Left lung (tissue), 4 donors: ENCODE measurements at regions not wholly inside any gene's neighbourhood (a gene's known extent, or its start where the extent isn't known, plus 50 kb on each side); places are given as distances from the start of the nearest gene placed in this dataset.

Experiments used
- ATAC-seq: fragments of 200-7000 bp; cut with Tn5 transposase; one replicate; pipeline ENCODE4 v1.9.1; 2020; ENCODE audit warnings: moderate library complexity
- DNase-seq, 4 donors: peaks; one replicate each; pipeline ENCODE4 v3.0.0-alpha.2; 2013 to 2020
- H3K27ac ChIP-seq, 2 donors: fragments of 200-600 bp; sonication (generic) in 1 of 2; one replicate each; pipeline versions ENCODE4 v1.5.0 to v1.8.0; 2020 to 2021
- H3K27me3 ChIP-seq, 2 donors: fragments of 200-600 bp; sonication (generic) in 1 of 2; one replicate each; pipeline versions ENCODE4 v1.5.0 to v1.8.0; 2020 to 2021
- H3K36me3 ChIP-seq, 2 donors: fragments of 200-600 bp; sonication (generic) in 1 of 2; one replicate each; pipeline versions ENCODE4 v1.5.0 to v1.8.0; 2020 to 2021
- H3K4me1 ChIP-seq, 2 donors: fragments of 200-600 bp; one replicate each; pipeline ENCODE4 v1.8.0; 2021
- H3K4me3 ChIP-seq, 2 donors: fragments of 200-600 bp; sonication (generic) in 1 of 2; one replicate each; pipeline versions ENCODE4 v1.5.0 to v1.8.0; 2020 to 2021; ENCODE audit warnings: mild to moderate bottlenecking in 1 of 2
- H3K9me3 ChIP-seq, 2 donors: fragments of 200-600 bp; sonication (generic) in 1 of 2; one replicate each; pipeline versions ENCODE4 v1.5.0 to v1.8.0; 2020 to 2021
- intact Hi-C, 2 donors: fragments of 100-400 bp; cut with DNase I; formaldehyde crosslinking; loops; one replicate each; pipeline versions ENCODE4 v1.11.2 to v1.14.2; 2022
- TF ChIP-seq, protein P1 (sequence below), 2 donors: fragments of 200-600 bp; sonication (generic) in 1 of 2; IDR thresholded peaks; one replicate each; pipeline versions ENCODE4 v1.5.0 to v1.8.0; 2021; ENCODE audit warnings: antibody characterized with exemption in 2 of 2
- donor health status: DM: no; HTN: yes; CAD: no.
- donor health status: DM: no; HTN: no; CAD: no.

DNA sequence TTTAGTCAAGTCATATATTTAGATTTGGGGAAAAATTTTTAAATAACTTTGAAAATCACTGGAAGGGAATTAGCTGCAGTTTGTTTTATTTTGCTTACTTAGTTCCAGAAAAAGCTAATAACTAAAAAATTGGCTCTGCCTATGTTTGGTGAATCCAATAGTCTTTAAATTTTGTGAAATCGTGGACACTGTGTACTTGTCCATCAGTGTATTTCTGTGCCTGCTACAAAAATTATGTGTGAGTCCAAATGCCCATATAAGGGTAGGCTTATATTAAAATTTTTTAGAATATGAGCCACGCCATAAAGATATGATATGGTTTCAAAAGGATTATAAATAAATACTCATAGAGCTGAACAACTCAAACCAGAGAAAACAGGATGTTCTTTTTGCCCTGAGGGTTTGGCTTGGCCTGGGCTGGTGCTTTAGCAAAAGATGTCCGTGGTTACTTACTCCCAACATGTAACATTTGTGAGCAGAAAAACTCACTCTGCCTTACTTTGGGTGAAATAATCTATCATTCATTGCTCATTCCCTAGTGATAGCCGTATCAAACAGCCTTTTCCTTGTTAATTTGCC lies 133.2 kb upstream of the PRLR start:
- Histone ChIP-seq H3K27ac (no peak overlapping the region), H3K27me3 (no peaks in the 10 kb centered on the region), H3K9me3 (no peaks in the 10 kb centered on the region), H3K4me1 (no peaks in the 10 kb centered on the region), H3K4me3 (no peak overlapping the region), H3K36me3 (no peaks in the 10 kb centered on the region)
- DNase-seq: no peak
- intact Hi-C loops: no loop called here
- TF ChIP-seq, protein P1, sequence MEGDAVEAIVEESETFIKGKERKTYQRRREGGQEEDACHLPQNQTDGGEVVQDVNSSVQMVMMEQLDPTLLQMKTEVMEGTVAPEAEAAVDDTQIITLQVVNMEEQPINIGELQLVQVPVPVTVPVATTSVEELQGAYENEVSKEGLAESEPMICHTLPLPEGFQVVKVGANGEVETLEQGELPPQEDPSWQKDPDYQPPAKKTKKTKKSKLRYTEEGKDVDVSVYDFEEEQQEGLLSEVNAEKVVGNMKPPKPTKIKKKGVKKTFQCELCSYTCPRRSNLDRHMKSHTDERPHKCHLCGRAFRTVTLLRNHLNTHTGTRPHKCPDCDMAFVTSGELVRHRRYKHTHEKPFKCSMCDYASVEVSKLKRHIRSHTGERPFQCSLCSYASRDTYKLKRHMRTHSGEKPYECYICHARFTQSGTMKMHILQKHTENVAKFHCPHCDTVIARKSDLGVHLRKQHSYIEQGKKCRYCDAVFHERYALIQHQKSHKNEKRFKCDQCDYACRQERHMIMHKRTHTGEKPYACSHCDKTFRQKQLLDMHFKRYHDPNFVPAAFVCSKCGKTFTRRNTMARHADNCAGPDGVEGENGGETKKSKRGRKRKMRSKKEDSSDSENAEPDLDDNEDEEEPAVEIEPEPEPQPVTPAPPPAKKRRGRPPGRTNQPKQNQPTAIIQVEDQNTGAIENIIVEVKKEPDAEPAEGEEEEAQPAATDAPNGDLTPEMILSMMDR (IDR thresholded peaks at IDR 0.05): no peak
- no peak for ATAC-seq

DNA sequence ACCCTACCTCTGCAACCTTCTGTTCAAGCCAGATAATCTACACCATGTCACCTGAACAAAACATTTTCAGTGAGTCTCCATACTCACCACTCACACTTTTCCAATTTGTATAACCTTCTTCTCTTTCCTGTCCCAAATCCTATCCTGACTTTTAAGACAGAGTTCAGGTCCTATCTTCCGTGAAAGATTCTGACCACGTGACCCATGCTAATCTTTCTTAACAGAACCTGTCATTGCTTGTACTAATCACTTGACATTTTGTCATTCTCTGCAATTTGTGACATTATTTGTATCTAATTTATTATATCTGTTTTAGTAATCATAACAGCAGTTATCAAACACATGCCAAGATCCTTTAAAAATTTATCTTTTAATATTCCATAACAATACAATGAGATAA lies 132.5 kb upstream of the PRLR start:
- H3K4me1 ChIP-seq: no peaks in the 10 kb centered on the region
- intact Hi-C loops: no loop called here
- DNase-seq: no peak
- no peaks in the 10 kb centered on the region for H3K27me3 ChIP-seq
- no peak for ATAC-seq
- no peak overlapping the region for H3K27ac ChIP-seq
- TF ChIP-seq, protein P1 (IDR thresholded peaks at IDR 0.05): no peak
- H3K9me3 ChIP-seq: no peaks in the 10 kb centered on the region
- H3K36me3 ChIP-seq: no peaks in the 10 kb centered on the region
- no peak overlapping the region for H3K4me3 ChIP-seq

DNA sequence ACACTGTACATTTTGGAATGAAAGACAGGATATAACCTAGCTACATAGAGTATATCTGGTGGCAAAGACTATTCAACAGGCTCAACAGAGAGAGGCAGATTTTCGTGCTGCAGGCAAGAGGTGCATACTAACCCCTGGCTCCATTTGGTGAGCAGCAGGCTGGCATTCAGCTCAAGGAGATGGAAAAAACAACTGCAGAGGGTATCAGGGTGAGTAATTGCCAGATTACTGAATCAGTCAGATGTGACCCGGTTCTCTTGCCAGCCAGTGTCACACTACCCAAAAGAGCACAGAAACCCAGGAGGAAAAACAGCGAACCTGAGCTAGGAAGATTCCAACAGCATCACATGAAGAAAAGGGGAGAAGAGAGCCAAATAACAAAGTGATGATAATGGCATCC lies 130.4 kb upstream of the PRLR start:
- H3K27me3 ChIP-seq: no peaks in the 10 kb centered on the region
- intact Hi-C loops: no loop called here
- TF ChIP-seq, protein P1 (IDR thresholded peaks at IDR 0.05): no peak
- H3K4me3 ChIP-seq: no peak overlapping the region
- H3K4me1 ChIP-seq: no peaks in the 10 kb centered on the region
- H3K9me3 ChIP-seq: no peaks in the 10 kb centered on the region
- ATAC-seq (no peak), DNase-seq (no peak)
- H3K36me3 ChIP-seq: no peaks in the 10 kb centered on the region
- no peak overlapping the region for H3K27ac ChIP-seq

DNA sequence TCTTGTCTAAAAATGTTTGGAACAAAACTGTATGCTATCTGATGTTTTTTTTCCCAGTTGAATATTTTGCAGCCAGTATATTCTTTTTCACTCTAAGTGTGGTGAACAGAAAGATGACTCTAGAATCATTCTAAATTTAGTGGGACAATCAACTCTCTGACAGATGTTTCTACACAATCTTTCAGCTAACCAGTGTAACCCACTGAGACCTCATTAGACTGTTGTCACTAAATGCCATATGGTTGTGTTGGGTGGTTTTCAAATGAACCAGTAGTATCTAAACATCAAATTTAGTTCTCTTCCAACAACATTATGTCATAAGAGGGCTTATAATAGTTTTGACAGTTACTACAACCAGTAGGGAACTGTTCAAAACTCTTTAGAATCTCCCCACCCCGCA lies 129.6 kb upstream of the PRLR start:
- ATAC-seq (no peak), DNase-seq (no peak)
- intact Hi-C loops: no loop called here
- Histone ChIP-seq H3K9me3 (no peaks in the 10 kb centered on the region), H3K27ac (no peak overlapping the region), H3K36me3 (no peaks in the 10 kb centered on the region), H3K4me3 (no peak overlapping the region), H3K27me3 (no peaks in the 10 kb centered on the region), H3K4me1 (no peaks in the 10 kb centered on the region)
- TF ChIP-seq, protein P1 (IDR thresholded peaks at IDR 0.05): no peak

DNA sequence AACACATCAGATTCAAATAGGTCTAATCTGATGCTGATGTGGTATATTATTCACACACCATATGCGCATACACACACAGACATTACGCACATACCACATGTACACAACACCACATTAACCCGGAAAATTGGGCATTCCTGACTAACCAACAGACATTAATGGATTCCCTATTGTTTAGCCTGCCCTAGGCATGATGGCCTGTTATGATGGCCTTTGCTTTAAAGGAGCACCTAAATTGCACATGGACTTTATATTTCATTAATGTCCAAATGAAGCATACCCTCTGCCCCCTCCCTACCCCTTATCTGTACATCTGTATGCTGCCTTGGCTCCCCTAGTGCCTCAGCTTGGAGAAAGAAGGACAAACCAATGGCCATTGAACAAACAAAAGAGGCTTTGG lies 127.7 kb upstream of the PRLR start:
- Histone ChIP-seq H3K4me1 (no peaks in the 10 kb centered on the region), H3K27me3 (no peaks in the 10 kb centered on the region), H3K4me3 (no peak overlapping the region), H3K27ac (no peak overlapping the region), H3K9me3 (peaks cover 0 to 3% of the 10 kb centered on the region in 2 donors), H3K36me3 (no peaks in the 10 kb centered on the region)
- TF ChIP-seq, protein P1 (IDR thresholded peaks at IDR 0.05): no peak
- ATAC-seq (no peak), DNase-seq (no peak)
- intact Hi-C loops: no loop called here
